CD14-positive monocyte (primary cell): ENCODE measurements at regions not wholly inside any gene's neighbourhood (a gene's known extent, or its start where the extent isn't known, plus 50 kb on each side); places are given as distances from the start of the nearest gene placed in this dataset.

ENCODE experiments used
- DNase-seq, 3 donors: peaks; one replicate each; pipeline ENCODE4 v3.0.0-alpha.2; 2011 to 2022
- H2AFZ ChIP-seq: 2 replicates; pipeline ENCODE4 v1.6.0; 2012; ENCODE audit warnings: mild to moderate bottlenecking, low read depth, low read length, inconsistent platforms; ENCODE audit not compliant: insufficient read depth, poor library complexity, severe bottlenecking
- H3K27ac ChIP-seq, 2 donors: 1 replicate in 1 of 2; 2 replicates in 1 of 2; pipeline ENCODE4 v1.5.1; 2012 to 2013; ENCODE audit warnings: low read length in 2 of 2, control low read depth in 1 of 2, inconsistent platforms in 1 of 2, low read depth in 1 of 2, mild to moderate bottlenecking in 1 of 2
- H3K27me3 ChIP-seq, 2 donors: one replicate each; pipeline versions ENCODE4 v1.6.0 to v1.6.1; 2011 to 2013; ENCODE audit warnings: low read length in 2 of 2; ENCODE audit not compliant: control insufficient read depth in 2 of 2, insufficient read depth in 2 of 2
- H3K36me3 ChIP-seq, 2 donors: replicated peaks in 1 of 2; 1 replicate in 1 of 2; 2 replicates in 1 of 2; pipeline versions ENCODE4 v1.5.1 to v1.6.1; 2012 to 2013; ENCODE audit warnings: low read length in 2 of 2, control low read depth in 1 of 2, inconsistent platforms in 1 of 2, mild to moderate bottlenecking in 1 of 2; ENCODE audit not compliant: insufficient read depth in 2 of 2, control insufficient read depth in 1 of 2
- H3K4me1 ChIP-seq, 2 donors: 1 replicate in 1 of 2; 2 replicates in 1 of 2; pipeline versions ENCODE4 v1.5.1 to v1.6.1; 2012 to 2013; ENCODE audit warnings: low read length in 2 of 2, control low read depth in 1 of 2, inconsistent platforms in 1 of 2, mild to moderate bottlenecking in 1 of 2, moderate library complexity in 1 of 2; ENCODE audit not compliant: insufficient read depth in 2 of 2, control insufficient read depth in 1 of 2
- H3K4me2 ChIP-seq: replicated peaks from 2 replicates; pipeline ENCODE3; 2012; ENCODE audit warnings: low read length, moderate library complexity, mild to moderate bottlenecking; ENCODE audit not compliant: poor library complexity, severe bottlenecking; ENCODE audit errors: extremely low read depth
- H3K4me3 ChIP-seq, 3 experiments: fragments of 200-600 bp in 1 of 3; sonication (generic) in 1 of 3; replicated peaks in 1 of 3; 1 replicate in 2 of 3; 2 replicates in 1 of 3; pipeline ENCODE4 v1.5.1; 2011 to 2013; ENCODE audit warnings: low read length in 3 of 3, mild to moderate bottlenecking in 3 of 3, control low read depth in 2 of 3, low read depth in 2 of 3, inconsistent platforms in 1 of 3, moderate library complexity in 1 of 3
- H3K79me2 ChIP-seq: 2 replicates; pipeline ENCODE4 v1.6.0; 2012; ENCODE audit warnings: mild to moderate bottlenecking, control low read depth, inconsistent platforms, low read length, moderate library complexity; ENCODE audit not compliant: insufficient read depth
- H3K9ac ChIP-seq: 2 replicates; pipeline ENCODE4 v1.6.0; 2017; ENCODE audit warnings: low read length, mild to moderate bottlenecking; ENCODE audit not compliant: insufficient read depth, poor library complexity, severe bottlenecking
- H3K9me3 ChIP-seq, 2 donors: replicated peaks in 1 of 2; 1 replicate in 1 of 2; 2 replicates in 1 of 2; pipeline versions ENCODE4 v1.5.1 to v1.6.1; 2012 to 2013; ENCODE audit warnings: low read length in 2 of 2, control low read depth in 1 of 2; ENCODE audit not compliant: control insufficient read depth in 1 of 2, insufficient read depth in 1 of 2
- H4K20me1 ChIP-seq: 2 replicates; pipeline ENCODE4 v1.6.0; 2012; ENCODE audit warnings: mild to moderate bottlenecking, low read length, control low read depth, moderate library complexity; ENCODE audit not compliant: insufficient read depth
- H3K27ac Mint-ChIP-seq, 7 donors: one replicate each; pipeline ENCODE4 v1.8.0; 2020; ENCODE audit warnings: mild to moderate bottlenecking in 7 of 7, mixed read lengths in 7 of 7, moderate library complexity in 6 of 7, inconsistent platforms in 2 of 7
- H3K27me3 Mint-ChIP-seq, 3 donors: one replicate each; pipeline ENCODE4 v1.8.0; 2021 to 2022; ENCODE audit warnings: low read depth in 3 of 3, mild to moderate bottlenecking in 3 of 3, mixed read lengths in 3 of 3, moderate library complexity in 3 of 3, inconsistent platforms in 1 of 3
- H3K36me3 Mint-ChIP-seq, 2 donors: one replicate each; pipeline ENCODE4 v1.8.0; 2020; ENCODE audit warnings: mixed read lengths in 2 of 2, inconsistent platforms in 1 of 2, mild to moderate bottlenecking in 1 of 2
- H3K4me1 Mint-ChIP-seq: one replicate; pipeline ENCODE4 v1.8.0; 2020; ENCODE audit warnings: mild to moderate bottlenecking, mixed read lengths
- H3K4me3 Mint-ChIP-seq, 2 donors: one replicate each; pipeline ENCODE4 v1.8.0; 2020; ENCODE audit warnings: mild to moderate bottlenecking in 2 of 2, mixed read lengths in 2 of 2, moderate library complexity in 1 of 2
- H3K9me3 Mint-ChIP-seq, 7 donors: one replicate each; pipeline ENCODE4 v1.8.0; 2020 to 2022; ENCODE audit warnings: mixed read lengths in 7 of 7, mild to moderate bottlenecking in 6 of 7, moderate library complexity in 6 of 7, inconsistent platforms in 2 of 7
- WGBS: methylation state at CpG from one replicate; pipeline ENCODE4 v1.1.5; 2013; ENCODE audit warnings: missing lambda C conversion rate; ENCODE audit not compliant: insufficient coverage; 5-methylcytosine and 5-hydroxymethylcytosine counted together
- intact Hi-C, 2 donors: fragments of 100-400 bp; cut with micrococcal nuclease; formaldehyde crosslinking; loops; one replicate each; pipeline versions ENCODE4 v1.15.0 to v1.15.1; 2023
- TF ChIP-seq, protein P1 (sequence below): fragments of 200-600 bp; IDR thresholded peaks from one replicate; pipeline ENCODE4 v1.8.0; 2022; ENCODE audit warnings: antibody characterized with exemption, mild to moderate bottlenecking

DNA sequence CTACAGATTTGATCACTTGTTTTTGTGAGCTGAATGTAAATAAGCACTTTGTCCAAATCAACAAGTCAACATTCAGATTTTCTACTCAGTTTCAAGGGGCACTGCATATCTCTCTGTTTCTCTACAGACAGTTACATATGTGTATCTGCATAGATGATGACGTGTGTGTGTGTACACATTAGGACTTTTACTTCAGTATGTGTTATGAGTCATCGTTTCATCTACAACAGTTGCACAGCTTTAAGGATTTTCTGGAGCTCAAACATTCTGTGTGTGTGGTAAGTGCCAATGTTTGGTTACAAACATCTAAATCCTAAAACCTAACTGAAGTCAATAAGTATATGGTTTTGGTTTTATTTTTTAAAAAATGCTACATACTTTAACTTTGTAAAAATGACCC lies 494.5 kb upstream of the PBX1 start:
- WGBS = no CpG with 5 or more reads among the region's 2 CpGs
- peaks cover 0 to 2% (median 0%) of the 10 kb centered on the region in 3 donors for H3K27me3 Mint-ChIP-seq
- no peaks in the 10 kb centered on the region for H3K4me1 Mint-ChIP-seq

DNA sequence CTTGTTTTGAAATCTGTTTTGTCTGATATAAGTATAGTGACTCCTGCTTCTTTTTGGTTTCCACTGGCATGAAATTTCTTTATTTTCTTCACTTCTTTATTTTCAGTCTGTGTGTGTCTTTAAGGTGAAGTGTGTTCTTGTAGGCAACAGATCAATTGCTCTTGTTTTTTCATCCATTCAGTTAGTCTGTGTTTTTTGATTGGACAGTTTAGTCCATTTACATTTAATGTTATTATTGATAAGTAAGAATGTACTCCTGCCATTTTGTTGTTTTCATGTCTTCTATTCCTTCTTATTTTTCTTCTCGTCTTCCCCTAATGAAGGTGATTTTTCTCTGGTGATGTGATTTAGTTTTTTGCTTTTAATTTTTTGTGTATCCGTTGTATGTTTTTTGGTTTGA lies 487.7 kb upstream of the PBX1 start:
- no peaks in the 10 kb centered on the region for H3K4me1 Mint-ChIP-seq

More for the DNA sequence above, 494.5 kb upstream of the PBX1 start:
- intact Hi-C loops = no loop called here
- no peak overlapping the region for H2AFZ ChIP-seq
- H3K27me3 ChIP-seq = no peaks in the 10 kb centered on the region
- no peak overlapping the region for H3K9ac ChIP-seq
- no peak overlapping the region for H3K4me3 Mint-ChIP-seq
- peaks cover 0 to 11% (median 4%) of the 10 kb centered on the region in 7 donors for H3K9me3 Mint-ChIP-seq
- H3K9me3 ChIP-seq = peaks cover 0 to 5% of the 10 kb centered on the region in 2 donors
- no peaks in the 10 kb centered on the region for H4K20me1 ChIP-seq
- no peak overlapping the region for H3K27ac Mint-ChIP-seq
- H3K79me2 ChIP-seq = no peaks in the 10 kb centered on the region
- no peak for DNase-seq
- no peak overlapping the region for H3K27ac ChIP-seq
- TF ChIP-seq, protein P1, sequence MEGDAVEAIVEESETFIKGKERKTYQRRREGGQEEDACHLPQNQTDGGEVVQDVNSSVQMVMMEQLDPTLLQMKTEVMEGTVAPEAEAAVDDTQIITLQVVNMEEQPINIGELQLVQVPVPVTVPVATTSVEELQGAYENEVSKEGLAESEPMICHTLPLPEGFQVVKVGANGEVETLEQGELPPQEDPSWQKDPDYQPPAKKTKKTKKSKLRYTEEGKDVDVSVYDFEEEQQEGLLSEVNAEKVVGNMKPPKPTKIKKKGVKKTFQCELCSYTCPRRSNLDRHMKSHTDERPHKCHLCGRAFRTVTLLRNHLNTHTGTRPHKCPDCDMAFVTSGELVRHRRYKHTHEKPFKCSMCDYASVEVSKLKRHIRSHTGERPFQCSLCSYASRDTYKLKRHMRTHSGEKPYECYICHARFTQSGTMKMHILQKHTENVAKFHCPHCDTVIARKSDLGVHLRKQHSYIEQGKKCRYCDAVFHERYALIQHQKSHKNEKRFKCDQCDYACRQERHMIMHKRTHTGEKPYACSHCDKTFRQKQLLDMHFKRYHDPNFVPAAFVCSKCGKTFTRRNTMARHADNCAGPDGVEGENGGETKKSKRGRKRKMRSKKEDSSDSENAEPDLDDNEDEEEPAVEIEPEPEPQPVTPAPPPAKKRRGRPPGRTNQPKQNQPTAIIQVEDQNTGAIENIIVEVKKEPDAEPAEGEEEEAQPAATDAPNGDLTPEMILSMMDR = no peak
- H3K4me2 ChIP-seq = no peak overlapping the region
- no peaks in the 10 kb centered on the region for H3K4me1 ChIP-seq
- H3K4me3 ChIP-seq = no peak overlapping the region
- H3K36me3 ChIP-seq = no peaks in the 10 kb centered on the region
- no peaks in the 10 kb centered on the region for H3K36me3 Mint-ChIP-seq

More for the DNA sequence above, 487.7 kb upstream of the PBX1 start:
- peaks cover 6 to 21% (median 13%) of the 10 kb centered on the region in 7 donors for H3K9me3 Mint-ChIP-seq
- Histone ChIP-seq H3K27ac (no peak overlapping the region), H3K4me2 (no peak overlapping the region), H4K20me1 (no peaks in the 10 kb centered on the region), H2AFZ (no peak overlapping the region), H3K36me3 (no peaks in the 10 kb centered on the region), H3K4me1 (no peaks in the 10 kb centered on the region), H3K9me3 (peaks cover 6 to 15% of the 10 kb centered on the region in 2 donors), H3K79me2 (no peaks in the 10 kb centered on the region), H3K27me3 (no peaks in the 10 kb centered on the region), H3K9ac (no peak overlapping the region), H3K4me3 (no peak overlapping the region)
- H3K27ac Mint-ChIP-seq = no peak overlapping the region
- H3K27me3 Mint-ChIP-seq = no peaks in the 10 kb centered on the region
- no peak for DNase-seq
- no peak overlapping the region for H3K4me3 Mint-ChIP-seq
- intact Hi-C loops = no loop called here
- WGBS = no CpG with 5 or more reads among the region's 2 CpGs
- H3K36me3 Mint-ChIP-seq = no peaks in the 10 kb centered on the region
- TF ChIP-seq, protein P1 = no peak
